ENCODE measurements at regions not wholly inside any gene's neighbourhood (a gene's known extent, or its start where the extent isn't known, plus 50 kb on each side); places are given as distances from the start of the nearest gene placed in this dataset.

DNA sequence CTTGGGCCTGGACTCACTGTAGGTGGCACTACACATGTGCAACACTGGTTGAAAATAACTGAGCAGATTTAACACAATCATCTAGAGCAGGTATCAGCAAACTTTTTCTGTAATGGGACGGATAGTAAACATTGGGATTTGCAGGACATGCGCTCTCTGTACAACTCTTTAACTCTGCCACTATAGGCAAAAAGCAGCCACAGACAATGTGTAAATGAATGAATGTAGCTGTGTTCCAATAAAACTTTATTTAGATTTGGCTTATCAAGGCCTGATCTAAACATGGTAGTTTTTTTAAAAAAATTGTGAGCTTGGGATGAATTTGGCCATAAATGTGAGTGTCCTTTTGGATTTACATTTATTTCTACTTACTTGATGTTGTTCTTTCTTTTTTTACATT lies 407.3 kb downstream of the FAT4 start:
- TF ChIP-seq EZH2 (IDR thresholded peaks at IDR 0.05; ENCODE audit: borderline replicate concordance, insufficient read depth, low read depth, low read length, poor library complexity, severe bottlenecking) = no peak
- TF ChIP-seq, protein P1, sequence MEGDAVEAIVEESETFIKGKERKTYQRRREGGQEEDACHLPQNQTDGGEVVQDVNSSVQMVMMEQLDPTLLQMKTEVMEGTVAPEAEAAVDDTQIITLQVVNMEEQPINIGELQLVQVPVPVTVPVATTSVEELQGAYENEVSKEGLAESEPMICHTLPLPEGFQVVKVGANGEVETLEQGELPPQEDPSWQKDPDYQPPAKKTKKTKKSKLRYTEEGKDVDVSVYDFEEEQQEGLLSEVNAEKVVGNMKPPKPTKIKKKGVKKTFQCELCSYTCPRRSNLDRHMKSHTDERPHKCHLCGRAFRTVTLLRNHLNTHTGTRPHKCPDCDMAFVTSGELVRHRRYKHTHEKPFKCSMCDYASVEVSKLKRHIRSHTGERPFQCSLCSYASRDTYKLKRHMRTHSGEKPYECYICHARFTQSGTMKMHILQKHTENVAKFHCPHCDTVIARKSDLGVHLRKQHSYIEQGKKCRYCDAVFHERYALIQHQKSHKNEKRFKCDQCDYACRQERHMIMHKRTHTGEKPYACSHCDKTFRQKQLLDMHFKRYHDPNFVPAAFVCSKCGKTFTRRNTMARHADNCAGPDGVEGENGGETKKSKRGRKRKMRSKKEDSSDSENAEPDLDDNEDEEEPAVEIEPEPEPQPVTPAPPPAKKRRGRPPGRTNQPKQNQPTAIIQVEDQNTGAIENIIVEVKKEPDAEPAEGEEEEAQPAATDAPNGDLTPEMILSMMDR (IDR thresholded peaks at IDR 0.05) = no peak

Data from B cell (primary cell).